CD4-positive, alpha-beta T cell (primary cell): ENCODE measurements at regions not wholly inside any gene's neighbourhood (a gene's known extent, or its start where the extent isn't known, plus 50 kb on each side); places are given as distances from the start of the nearest gene placed in this dataset.

ENCODE experiments used
- ATAC-seq: fragments of 200-7000 bp; cut with Tn5 transposase; one replicate; pipeline ENCODE4 v1.10.0; 2022; ENCODE audit warnings: mild to moderate bottlenecking; ENCODE audit not compliant: poor library complexity
- CTCF ChIA-PET: fragments of 350-600 bp; sonication (Branson Sonifier 250); formaldehyde crosslinking; loops from one replicate; lab custom pipeline; 2021; ENCODE audit warnings: antibody characterized with exemption, inconsistent platforms; lab: Charles Lee
- POLR2A ChIA-PET: fragments of 350-600 bp; sonication (Branson Sonifier 250); formaldehyde crosslinking; loops from one replicate; lab custom pipeline; 2021; ENCODE audit warnings: antibody characterized with exemption, inconsistent platforms; lab: Charles Lee
- DNase-seq, 14 experiments: peaks; one replicate each; pipeline ENCODE4 v3.0.0-alpha.2; 2013 to 2020; ENCODE audit warnings: mixed read lengths in 2 of 14
- H3K27ac ChIP-seq, 2 donors: one replicate each; pipeline versions ENCODE4 v1.5.1 to v1.7.0; 2013; ENCODE audit warnings: low read length in 2 of 2, low read depth in 1 of 2, mild to moderate bottlenecking in 1 of 2
- H3K27me3 ChIP-seq, 2 experiments: 1 replicate in 1 of 2; 2 replicates in 1 of 2; pipeline versions ENCODE4 v1.6.1 to v1.7.0; 2013; ENCODE audit warnings: low read length in 2 of 2, control low read depth in 1 of 2, mild to moderate bottlenecking in 1 of 2, moderate library complexity in 1 of 2; ENCODE audit not compliant: insufficient read depth in 2 of 2, control insufficient read depth in 1 of 2
- H3K36me3 ChIP-seq: one replicate; pipeline ENCODE4 v1.6.1; 2013; ENCODE audit warnings: low read length, control low read depth; ENCODE audit not compliant: insufficient read depth
- H3K4me1 ChIP-seq: one replicate; pipeline ENCODE4 v1.6.1; 2013; ENCODE audit warnings: low read length, control low read depth; ENCODE audit not compliant: insufficient read depth
- H3K4me3 ChIP-seq: one replicate; pipeline ENCODE4 v1.5.1; 2013; ENCODE audit warnings: mild to moderate bottlenecking, low read length, moderate library complexity
- H3K9me3 ChIP-seq, 2 experiments: 1 replicate in 1 of 2; 2 replicates in 1 of 2; pipeline versions ENCODE4 v1.6.1 to v1.7.0; 2013; ENCODE audit warnings: low read length in 2 of 2, mild to moderate bottlenecking in 2 of 2, control low read depth in 1 of 2, moderate library complexity in 1 of 2; ENCODE audit not compliant: control insufficient read depth in 1 of 2, insufficient read depth in 1 of 2
- H3K27ac Mint-ChIP-seq: one replicate; pipeline ENCODE4 v1.8.0; 2020; ENCODE audit warnings: mixed read lengths
- H3K27me3 Mint-ChIP-seq: one replicate; pipeline ENCODE4 v1.8.0; 2021; ENCODE audit warnings: mixed read lengths
- H3K36me3 Mint-ChIP-seq: one replicate; pipeline ENCODE4 v1.8.0; 2021; ENCODE audit warnings: low read depth, mixed read lengths
- H3K4me1 Mint-ChIP-seq: one replicate; pipeline ENCODE4 v1.8.0; 2021; ENCODE audit warnings: low read depth, mixed read lengths
- H3K4me3 Mint-ChIP-seq: one replicate; pipeline ENCODE4 v1.8.0; 2020; ENCODE audit warnings: mild to moderate bottlenecking, mixed read lengths
- H3K9me3 Mint-ChIP-seq: one replicate; pipeline ENCODE4 v1.8.0; 2020; ENCODE audit warnings: mixed read lengths
- CTCF ChIP-seq: fragments of 200-600 bp; IDR thresholded peaks from one replicate; pipeline ENCODE4 v1.8.0; 2022; ENCODE audit warnings: antibody characterized with exemption, mild to moderate bottlenecking
- intact Hi-C, 2 experiments: fragments of 100-400 bp; cut with DNase I in 1 of 2; cut with micrococcal nuclease in 1 of 2; formaldehyde crosslinking; loops; one replicate each; pipeline versions ENCODE4 v1.15.1 to v1.9.0; 2023 to 2025; cut with DNase I, micrococcal nuclease

GRCh38 chr15:99509686-99510461, 55.9 kb upstream of the MEF2A start:
- Histone ChIP-seq H3K9me3 (no peaks in the 10 kb centered on the region), H3K4me3 (no peak overlapping the region), H3K27me3 (no peaks in the 10 kb centered on the region), H3K27ac (no peak overlapping the region), H3K4me1 (peaks cover 4% of the 10 kb centered on the region), H3K36me3 (no peaks in the 10 kb centered on the region)
- DNase-seq (peak in 1 of 14 experiments; percentile 34), ATAC-seq (no peak)
- no peaks in the 10 kb centered on the region for H3K27me3 Mint-ChIP-seq
- H3K9me3 Mint-ChIP-seq = no peaks in the 10 kb centered on the region
- peaks cover 12% of the 10 kb centered on the region for H3K4me1 Mint-ChIP-seq
- no peak overlapping the region for H3K27ac Mint-ChIP-seq
- H3K36me3 Mint-ChIP-seq = no peaks in the 10 kb centered on the region
- H3K4me3 Mint-ChIP-seq = no peak overlapping the region
- POLR2A ChIA-PET = interaction anchor here (0.7 kb wide), 1 partner anchor 29 kb away, joined by 4 read pairs; no protein-coding TSS in a partner anchor
- CTCF ChIA-PET = no interaction called here
- intact Hi-C loops = no loop called here
- no peak for TF ChIP-seq CTCF

GRCh38 chr15:99511531-99511865, 54.3 kb upstream of the MEF2A start:
- no peak overlapping the region for H3K4me3 Mint-ChIP-seq
- H3K4me3 ChIP-seq = no peak overlapping the region

GRCh38 chr15:99511866-99512661, 53.7 kb upstream of the MEF2A start:
- Mint-ChIP-seq H3K4me3 (no peak overlapping the region), H3K27me3 (no peaks in the 10 kb centered on the region), H3K27ac (no peak overlapping the region), H3K9me3 (no peaks in the 10 kb centered on the region), H3K36me3 (no peaks in the 10 kb centered on the region), H3K4me1 (peaks cover 12% of the 10 kb centered on the region)
- H3K36me3 ChIP-seq = no peaks in the 10 kb centered on the region
- ATAC-seq (no peak), DNase-seq (no peak)
- H3K4me1 ChIP-seq = peaks cover 4% of the 10 kb centered on the region
- no peaks in the 10 kb centered on the region for H3K27me3 ChIP-seq
- H3K27ac ChIP-seq = no peak overlapping the region
- TF ChIP-seq CTCF = no peak
- intact Hi-C loops = no loop called here
- ChIA-PET POLR2A (interaction anchor here (1.5 kb wide), 1 partner anchor 17 kb away, joined by 4 read pairs; no protein-coding TSS in a partner anchor), CTCF (no interaction called here)
- H3K9me3 ChIP-seq = no peaks in the 10 kb centered on the region
- H3K4me3 ChIP-seq = no peak overlapping the region

More at GRCh38 chr15:99511531-99511865, 54.3 kb upstream of the MEF2A start:
- H3K27ac ChIP-seq = no peak overlapping the region
- ATAC-seq = no peak
- ChIA-PET CTCF (no interaction called here), POLR2A (interaction anchor here (1.5 kb wide), 1 partner anchor 16 kb away, joined by 4 read pairs; no protein-coding TSS in a partner anchor)
- H3K9me3 ChIP-seq = no peaks in the 10 kb centered on the region
- no peak for TF ChIP-seq CTCF
- H3K27me3 ChIP-seq = no peaks in the 10 kb centered on the region
- Mint-ChIP-seq H3K27ac (no peak overlapping the region), H3K27me3 (no peaks in the 10 kb centered on the region), H3K4me1 (peaks cover 12% of the 10 kb centered on the region), H3K36me3 (no peaks in the 10 kb centered on the region), H3K9me3 (no peaks in the 10 kb centered on the region)
- H3K36me3 ChIP-seq = no peaks in the 10 kb centered on the region
- intact Hi-C loops = no loop called here
- H3K4me1 ChIP-seq = peaks cover 4% of the 10 kb centered on the region
- no peak for DNase-seq
